ENCODE measurements at regions not wholly inside any gene's neighbourhood (a gene's known extent, or its start where the extent isn't known, plus 50 kb on each side); places are given as distances from the start of the nearest gene placed in this dataset.

- DNase-seq: no peak
Measured at GRCh38 chr2:236674238-236674637, 104.6 kb downstream of the ACKR3 start.

GRCh38 chr2:236674646-236675045, 105.0 kb downstream of the ACKR3 start:
- no peak for DNase-seq

- DNase-seq: no peak
Measured at GRCh38 chr2:236675051-236675450, 105.4 kb downstream of the ACKR3 start.

GRCh38 chr2:236675526-236675925, 105.9 kb downstream of the ACKR3 start:
- no peak for DNase-seq

- DNase-seq: no peak
Measured at GRCh38 chr2:236676136-236676873, 106.7 kb downstream of the ACKR3 start.

- DNase-seq: no peak
Measured at GRCh38 chr2:236677368-236677767, 107.7 kb downstream of the ACKR3 start.

GRCh38 chr2:236678307-236678975, 108.8 kb downstream of the ACKR3 start:
- DNase-seq: no peak

- no peak for DNase-seq
Measured at GRCh38 chr2:236679884-236680860, 110.5 kb downstream of the ACKR3 start.

GRCh38 chr2:236682651-236683422, 113.2 kb downstream of the ACKR3 start:
- no peak for DNase-seq

GRCh38 chr2:236684504-236685256, 115.1 kb downstream of the ACKR3 start:
- no peak for DNase-seq

GRCh38 chr2:236685361-236685760, 115.7 kb downstream of the ACKR3 start:
- no peak for DNase-seq

GRCh38 chr2:236685979-236686520, 116.4 kb downstream of the ACKR3 start:
- DNase-seq: no peak

GRCh38 chr2:236686561-236686960, 116.9 kb downstream of the ACKR3 start:
- no peak for DNase-seq

GRCh38 chr2:236687296-236687965, 117.8 kb downstream of the ACKR3 start:
- no peak for DNase-seq

GRCh38 chr2:236688157-236688556, 118.5 kb downstream of the ACKR3 start:
- DNase-seq: no peak

- no peak for DNase-seq
Measured at GRCh38 chr2:236688563-236689392, 119.2 kb downstream of the ACKR3 start.

- no peak for DNase-seq
Measured at GRCh38 chr2:236689393-236689700, 119.7 kb downstream of the ACKR3 start.

- DNase-seq: no peak
Measured at GRCh38 chr2:236689981-236690380, 120.4 kb downstream of the ACKR3 start.

GRCh38 chr2:236690726-236691125, 121.1 kb downstream of the ACKR3 start:
- DNase-seq: no peak

- no peak for DNase-seq
Measured at GRCh38 chr2:236691799-236692167, 122.2 kb downstream of the ACKR3 start.
